NCI-H2081 (cell line): ENCODE measurements at regions not wholly inside any gene's neighbourhood (a gene's known extent, or its start where the extent isn't known, plus 50 kb on each side); places are given as distances from the start of the nearest gene placed in this dataset.

ENCODE experiments used
- DNase-seq, 2 experiments: peaks; one replicate each; lab custom pipeline; 2025; lab: John Stamatoyannopoulos, UW

DNA sequence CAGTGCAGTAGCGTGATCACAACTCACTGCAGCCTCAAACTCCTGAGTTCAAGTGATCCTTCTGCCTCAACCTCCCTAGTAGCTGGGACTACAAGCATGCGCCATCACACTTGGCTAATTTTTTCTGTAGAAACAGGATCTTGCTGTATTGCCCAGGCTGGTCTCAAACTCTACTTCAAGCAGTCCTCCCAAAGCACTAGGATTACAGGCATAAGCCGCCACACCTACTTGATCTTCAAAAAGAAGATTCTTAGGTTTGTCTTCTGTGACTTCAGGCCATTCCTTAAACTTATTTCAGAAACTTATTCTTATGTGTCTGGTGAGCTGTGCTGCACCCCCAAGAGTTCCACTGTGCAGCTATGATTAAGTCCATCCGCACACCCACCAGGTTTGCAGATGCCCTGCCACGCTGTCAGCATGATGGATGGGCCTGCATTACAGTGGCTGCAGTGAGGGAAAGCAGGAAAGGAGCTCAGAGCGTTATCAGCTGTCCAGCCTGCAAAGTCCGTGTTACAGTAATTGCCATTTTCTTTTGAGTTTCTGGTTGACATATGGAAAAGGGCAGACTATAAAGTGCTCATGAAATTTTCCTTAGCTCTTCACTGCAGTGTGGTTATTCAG, 146.6 kb downstream of the AASDH start:
- no peak for DNase-seq

DNA sequence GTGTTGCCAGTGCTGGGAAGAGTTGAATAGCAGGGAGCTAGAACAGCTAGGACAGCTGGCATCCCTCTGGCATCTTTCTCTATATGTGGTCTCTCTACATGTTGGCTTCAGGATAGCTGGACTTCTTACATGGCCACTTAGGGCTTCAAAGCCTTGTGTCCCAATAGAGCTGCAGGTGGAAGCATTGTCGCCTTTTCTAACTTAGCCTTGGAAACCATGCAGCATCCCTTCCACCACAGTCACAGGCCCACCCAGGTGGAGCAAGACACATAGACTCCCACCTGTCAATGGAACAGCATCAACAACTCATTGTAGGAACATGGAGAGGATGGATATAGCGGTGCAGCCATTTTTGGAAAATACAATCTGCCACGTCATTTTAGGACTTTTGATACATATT, 149.0 kb downstream of the AASDH start:
- no peak for DNase-seq

DNA sequence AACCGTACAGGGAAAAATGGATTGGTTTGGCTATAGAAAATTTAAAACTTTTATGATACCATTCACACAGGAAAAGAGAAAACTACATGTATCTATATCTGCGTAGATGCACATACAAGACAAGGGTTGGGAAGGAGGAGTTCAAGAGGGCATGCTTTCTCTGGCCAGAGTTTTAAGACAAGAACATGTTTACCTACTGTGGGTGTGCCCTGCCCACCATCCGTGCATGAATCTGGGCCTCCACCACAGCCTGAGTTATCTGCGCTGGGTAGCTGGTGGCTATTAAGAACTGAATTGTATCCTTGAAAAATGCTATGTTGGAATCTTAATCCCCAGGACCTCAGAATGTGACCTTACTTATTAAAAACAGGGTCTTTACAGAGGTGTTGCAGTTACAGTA, 151.6 kb downstream of the AASDH start:
- DNase-seq = no peak

DNA sequence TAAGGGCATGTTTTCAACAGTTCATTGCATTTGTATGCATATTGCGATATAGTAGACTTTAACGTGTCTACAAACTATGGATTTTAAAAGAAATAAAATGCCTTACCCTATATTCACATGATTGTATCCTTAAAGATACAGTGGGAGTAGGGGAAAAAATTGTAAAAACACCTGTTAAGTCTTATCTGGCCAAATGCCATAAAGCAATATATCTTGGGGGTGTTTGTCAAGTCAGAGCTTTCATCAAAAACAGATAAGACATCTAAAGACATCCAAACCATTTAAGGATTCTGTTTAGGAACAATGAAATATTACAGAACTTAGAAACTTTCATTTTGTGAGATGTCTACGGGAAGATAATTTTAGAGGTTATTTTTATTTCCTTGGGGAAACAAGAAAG, 152.3 kb downstream of the AASDH start:
- DNase-seq = no peak

DNA sequence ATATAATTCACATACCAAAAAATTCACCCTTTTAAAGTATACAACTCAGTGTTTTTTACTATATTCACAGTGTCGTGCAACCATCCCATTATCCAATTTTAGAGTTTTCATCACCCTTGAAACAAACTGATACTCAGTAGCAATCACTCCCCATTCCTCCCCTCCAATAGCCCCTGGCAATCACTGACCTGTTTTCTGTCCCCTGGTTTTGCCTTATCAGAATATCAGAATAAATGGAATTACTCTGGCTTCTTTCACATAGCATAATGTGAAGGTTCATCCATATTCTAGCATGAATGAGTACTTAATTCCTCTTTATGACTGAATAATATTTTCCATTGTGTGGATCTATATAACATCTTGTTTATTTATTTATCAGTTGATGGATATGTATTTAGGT, 153.2 kb downstream of the AASDH start:
- DNase-seq = no peak

DNA sequence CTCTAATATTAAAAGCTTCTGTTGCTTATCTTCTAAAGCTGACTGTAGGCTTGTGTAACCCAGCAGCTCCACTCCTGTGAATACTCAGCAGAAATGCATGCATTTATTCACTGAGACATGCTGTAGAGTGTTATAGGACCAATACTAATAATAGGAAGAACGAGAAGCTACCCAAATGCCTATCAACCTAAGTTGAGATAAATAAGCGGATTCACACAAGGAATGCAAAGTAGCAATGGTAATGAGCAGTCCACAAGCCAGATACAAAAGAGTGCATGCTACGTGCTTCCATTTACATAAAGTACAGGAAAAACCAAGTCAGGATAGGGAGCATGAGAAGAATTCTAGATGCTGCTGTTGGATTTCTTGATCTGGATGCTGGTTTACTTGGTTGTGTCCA, 155.9 kb downstream of the AASDH start:
- no peak for DNase-seq

DNA sequence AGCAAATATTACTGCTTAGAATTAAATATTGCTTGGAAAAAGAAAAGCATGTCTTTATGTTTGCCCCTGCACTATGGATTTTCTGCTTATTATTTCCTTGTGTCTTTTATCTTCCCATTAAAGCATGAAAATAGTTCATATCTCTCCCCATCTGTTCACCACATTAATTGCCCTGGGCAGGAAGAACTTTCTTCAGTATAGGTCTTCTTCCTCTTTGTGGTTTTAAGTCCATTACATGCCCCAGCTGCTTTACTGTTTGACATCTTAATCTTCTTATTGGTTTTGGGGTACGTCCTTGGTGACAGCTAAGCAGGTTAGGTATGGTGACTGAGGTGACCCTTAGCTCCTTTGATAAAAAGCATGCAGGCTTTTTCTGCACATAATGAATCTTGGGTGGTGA, 157.3 kb downstream of the AASDH start:
- DNase-seq = no peak

DNA sequence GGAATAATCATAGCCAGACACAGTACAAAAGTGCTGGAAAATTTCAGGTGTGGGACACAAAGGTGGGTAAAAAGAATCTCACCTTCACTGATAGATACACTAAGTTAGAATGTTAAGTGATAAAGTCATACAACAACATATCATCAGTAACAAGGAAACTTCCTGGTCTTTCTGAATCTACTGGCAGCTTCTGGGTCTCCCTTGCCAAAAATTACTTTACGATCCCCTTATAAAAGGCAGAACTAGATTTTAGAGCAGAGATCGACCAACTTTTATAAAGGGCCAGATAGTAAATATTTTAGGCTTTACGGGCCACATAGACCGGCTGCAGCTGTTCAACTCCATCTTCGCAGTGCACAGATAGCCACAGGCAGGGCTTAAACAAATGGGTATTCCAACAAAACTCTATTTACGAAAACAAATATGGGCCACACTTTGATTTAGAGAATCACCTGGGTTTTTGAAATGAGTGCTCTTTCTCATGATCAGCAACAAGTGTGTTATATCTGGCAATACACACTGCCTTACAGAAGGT, 159.9 kb downstream of the AASDH start:
- no peak for DNase-seq

DNA sequence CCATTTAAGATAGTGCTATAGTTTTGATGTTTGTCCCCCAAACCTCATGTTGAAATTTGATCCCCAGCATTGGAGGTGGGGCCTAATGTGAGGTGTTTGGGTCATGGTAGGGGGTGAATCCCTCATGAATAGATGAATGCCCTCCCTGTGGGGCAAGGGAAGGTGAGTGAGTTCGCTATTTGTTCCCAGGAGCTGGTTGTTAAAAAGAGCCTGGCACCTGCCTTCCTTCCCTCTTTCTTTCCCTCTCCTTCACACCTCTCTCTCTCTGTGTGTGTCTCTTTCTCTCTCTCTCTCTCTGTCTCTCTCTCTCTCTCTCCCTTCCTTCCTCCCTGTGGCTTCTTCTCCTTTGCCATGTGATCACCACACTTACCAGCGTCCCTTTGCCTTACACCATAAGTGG, 160.7 kb downstream of the AASDH start:
- DNase-seq = no peak

DNA sequence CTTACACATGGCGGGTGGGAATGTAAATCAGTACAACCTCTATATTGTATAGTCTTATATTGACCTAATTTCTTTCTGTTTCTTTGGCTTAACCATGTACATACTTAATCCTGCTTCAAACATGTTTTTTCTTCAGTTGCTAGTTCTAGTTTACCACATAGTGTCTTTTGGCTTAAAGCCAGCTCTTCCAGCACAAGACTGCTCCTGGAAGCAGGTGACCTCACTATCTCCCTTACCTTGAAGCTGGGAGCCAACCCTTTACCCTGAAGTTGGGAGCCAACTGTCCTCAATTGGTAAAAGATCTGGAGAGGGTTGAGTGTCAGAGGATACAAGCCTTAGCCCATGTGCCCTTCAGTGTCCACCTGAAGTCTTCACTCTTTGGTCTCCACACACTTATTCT, 162.7 kb downstream of the AASDH start:
- DNase-seq = no peak

DNA sequence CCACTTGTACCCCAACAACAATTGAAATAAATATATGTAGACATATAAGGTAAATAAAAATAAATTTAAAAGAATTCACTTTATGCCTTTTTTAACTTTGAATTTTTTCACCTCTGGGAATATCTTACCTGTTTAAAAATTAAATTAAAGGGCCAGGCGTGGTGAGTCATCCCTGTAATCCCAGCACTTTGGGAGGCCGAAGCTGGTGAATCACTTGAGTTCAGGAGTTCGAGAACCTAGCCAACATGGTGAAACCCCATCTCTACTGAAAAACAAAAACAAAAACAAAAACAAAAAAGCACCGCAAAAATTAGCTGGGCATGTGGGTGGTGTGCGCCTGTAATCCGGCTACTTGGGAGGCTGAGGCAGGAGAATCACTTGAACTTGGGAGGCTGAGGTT, 164.8 kb downstream of the AASDH start:
- no peak for DNase-seq

DNA sequence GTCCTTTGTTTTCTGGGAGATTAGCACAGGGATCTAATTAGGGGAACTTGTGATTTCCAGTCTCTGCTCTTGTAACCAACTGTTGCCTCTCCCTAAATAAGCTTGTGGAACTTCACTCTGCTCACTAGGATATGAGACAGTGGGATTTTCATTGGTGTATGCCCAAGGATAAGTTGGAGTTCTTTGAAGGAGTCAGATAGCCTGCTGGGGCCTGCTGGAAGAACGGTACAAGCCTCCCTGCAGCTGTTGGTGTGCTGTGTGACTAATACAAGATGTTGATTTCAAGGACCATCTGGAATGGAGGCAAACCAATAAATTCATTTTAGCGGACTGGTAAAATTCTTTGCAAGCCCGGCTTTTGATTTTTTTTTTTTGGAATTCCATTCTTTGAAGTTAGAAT, 167.0 kb downstream of the AASDH start:
- DNase-seq = no peak

DNA sequence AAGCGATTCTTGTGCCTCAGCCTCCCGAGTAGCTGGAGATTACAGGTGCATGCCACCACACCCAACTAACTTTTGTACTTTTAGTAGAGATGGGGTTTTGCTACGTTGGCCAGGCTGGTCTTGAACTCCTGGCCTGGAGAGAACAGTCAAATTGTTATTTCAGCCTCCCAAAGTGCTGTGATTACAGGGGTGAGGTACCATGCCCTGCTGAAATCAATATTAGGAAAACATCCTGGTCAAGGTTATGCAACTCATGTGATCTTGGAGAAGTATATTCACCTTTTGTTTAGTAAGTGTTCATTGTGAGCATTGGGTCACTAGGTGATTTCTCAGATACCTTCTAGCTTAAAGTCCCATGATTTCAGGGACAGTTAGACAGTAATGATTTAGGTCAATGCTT, 167.8 kb downstream of the AASDH start:
- no peak for DNase-seq

DNA sequence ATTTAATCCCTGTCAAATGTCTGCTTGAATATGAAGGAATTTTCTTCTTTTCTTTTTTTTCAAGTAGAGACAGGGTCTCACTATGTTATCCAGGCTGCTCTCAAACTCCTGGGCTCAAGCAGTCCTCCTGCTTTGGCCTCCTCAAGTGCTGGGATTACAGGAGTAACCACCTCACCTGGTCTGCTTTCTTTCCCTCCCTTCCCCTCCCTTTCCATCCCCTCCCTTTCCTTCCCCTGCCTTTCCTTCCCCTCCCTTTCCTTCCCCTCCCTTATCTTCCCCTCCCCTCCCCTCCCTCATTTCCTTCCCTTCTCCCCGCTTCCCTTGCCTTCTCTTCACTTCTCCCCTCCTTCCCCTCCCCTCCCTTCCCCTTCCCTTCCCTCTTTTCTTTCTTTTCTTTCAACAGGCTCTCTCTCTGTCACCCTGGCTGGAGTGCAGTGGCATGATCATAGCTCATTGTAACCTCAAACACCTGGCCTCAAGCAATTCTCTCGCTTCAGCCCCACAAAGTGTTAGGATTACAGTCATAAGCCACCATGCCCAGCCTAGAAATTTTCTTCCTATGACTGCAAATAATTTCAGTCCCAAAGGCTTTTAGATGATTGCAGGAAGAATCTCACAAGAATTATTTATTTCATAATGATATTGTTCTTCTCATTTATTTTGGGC, 168.9 kb downstream of the AASDH start:
- no peak for DNase-seq

DNA sequence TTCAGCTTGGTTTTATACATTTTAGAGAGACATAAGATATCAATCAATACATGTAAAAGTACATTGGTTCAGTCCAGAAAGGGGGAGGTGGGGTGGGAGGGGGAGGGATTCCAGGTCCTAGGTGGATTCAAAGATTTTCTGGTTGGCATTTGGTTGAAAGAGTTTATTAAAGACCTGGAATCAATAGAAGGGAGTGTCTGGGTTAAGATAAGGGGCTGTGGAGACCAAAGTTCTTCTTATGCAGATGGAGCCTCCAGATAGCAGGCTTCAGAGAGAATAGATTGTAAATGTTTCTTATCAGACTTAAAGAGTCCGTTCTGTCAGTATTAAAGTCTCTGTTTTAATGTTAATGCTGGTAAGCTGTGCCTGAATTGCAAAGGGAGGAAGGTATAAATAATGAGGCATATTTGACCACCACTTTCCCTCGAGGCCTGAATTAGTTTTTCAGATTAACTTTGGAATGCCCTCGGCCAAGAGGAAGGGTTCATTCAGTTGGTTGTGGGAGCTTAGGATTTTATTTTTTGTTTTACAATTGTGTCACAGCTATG, 169.9 kb downstream of the AASDH start:
- DNase-seq = no peak

DNA sequence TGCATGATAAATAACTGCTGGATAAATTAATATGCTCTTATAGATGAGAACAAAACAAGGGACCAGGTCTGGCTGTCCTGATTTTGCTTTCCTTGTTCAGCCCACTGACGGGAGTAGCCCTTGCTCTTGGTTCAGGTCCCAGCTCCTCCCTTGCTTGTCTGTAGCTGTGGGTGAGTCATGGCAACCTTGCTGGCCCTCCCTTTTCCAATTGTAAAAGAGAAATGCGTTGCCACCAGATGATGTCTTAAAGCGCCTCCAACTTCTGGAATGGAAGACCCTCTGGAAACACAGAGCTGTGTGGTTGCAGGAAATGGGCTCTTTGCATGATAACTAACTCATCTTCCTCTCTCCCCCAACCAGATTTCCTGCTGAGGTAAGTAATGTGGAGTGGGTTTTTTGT, 171.4 kb downstream of the AASDH start:
- peak in 1 of 2 experiments; percentile 75 for DNase-seq

DNA sequence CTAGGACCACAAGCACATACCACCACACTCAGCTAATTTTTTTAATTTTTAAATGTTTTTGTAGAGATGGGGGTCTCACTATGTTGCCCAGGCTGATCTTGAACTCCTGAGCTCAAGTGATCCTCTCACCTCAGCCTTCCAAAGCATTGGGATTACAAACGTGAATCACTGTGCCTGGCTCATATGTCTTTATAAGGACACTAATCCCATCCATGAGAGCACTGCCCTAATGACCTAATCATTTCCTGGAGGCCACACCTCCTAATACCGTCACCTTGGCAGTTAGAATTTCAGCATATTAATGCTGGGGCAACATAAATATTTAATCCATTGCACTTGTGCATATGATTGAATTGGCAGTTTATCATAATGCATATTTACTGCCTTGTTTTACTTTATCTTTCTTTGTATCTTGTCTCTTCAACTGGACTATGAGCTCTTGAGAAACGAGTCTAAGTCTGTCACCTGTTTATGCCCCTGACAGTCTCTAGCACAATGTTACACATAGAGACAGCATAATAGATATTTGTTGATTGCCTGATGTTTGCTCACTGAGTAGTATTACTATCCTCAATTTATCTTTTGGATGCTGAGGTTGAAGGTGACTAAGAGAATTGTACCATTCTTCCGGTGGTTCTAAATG, 172.0 kb downstream of the AASDH start:
- peak in 1 of 2 experiments; percentile 28 for DNase-seq

DNA sequence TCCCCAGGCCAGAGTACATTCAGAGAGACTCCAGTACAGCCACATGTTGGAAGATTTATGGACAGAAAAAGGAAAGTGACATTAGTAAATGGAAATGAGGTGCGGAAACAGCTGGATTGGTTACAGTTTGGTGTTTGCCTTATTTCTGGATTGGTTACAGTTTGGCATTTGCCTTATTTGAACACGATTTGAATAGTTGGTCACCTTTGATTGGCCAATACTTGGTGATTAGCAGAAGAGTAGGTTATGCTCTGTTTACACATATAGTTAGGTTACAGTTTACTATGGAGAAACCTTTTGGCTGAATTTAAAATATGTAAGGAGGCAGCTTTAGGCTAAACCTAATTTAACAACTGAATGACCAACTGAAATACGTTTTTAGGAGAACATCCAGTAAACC, 173.7 kb downstream of the AASDH start:
- DNase-seq = no peak

DNA sequence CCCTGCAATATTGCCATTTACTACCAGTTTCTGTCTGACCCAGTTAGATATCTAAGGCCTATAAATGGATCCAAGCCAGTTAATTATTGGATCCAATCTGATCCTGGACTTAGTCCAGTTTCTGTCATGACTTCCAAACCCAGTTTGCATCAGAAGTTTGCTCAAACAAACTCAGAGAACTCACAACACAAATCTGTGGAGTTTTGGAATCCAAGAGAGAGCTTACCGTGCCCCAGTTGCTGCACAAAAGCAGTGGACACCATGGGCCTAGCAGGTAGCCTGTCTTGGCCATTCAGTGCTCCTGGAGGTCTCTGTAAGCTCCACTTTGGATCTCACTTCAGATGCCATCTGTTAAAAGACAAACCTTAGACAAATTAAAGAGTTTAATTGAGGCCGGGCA, 174.5 kb downstream of the AASDH start:
- no peak for DNase-seq

DNA sequence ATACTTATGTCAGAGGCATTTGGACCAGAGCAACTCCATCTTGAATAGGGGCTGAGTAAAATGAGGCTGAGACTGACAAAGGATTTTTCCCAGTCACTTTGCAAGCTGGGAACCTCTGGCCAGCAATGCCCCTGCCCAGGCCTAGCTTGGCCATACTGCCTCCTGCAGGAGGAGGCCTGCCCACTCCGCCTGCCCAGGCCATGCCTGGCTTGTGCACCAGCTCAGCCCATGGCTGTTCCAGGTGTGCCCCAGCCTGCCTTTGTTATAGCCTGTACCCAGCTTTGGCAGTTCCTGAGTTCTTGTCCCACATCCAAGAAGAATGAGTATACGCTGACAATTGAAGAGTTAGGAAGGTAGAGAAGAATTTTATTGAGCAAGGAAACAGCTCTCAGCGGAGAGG, 176.1 kb downstream of the AASDH start:
- DNase-seq = no peak

DNA sequence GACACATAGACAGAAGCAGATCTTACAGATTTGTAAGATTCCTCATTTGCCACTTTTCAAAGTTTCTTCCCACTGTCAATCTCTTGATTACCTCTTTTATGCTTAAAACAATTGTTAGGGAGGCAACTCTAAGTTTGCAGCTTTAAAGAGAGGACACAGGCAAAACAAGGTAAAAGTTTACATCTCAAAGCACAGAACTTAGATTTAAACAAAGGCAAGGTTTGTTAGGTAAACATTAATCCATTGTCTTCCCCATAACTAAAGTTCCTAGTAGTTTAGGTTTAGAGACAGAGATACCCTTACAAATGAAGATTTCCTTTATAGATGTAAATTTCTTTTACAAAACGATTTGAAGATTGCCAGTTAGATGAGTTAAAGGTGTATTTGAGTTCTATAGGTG, 176.9 kb downstream of the AASDH start:
- no peak for DNase-seq

DNA sequence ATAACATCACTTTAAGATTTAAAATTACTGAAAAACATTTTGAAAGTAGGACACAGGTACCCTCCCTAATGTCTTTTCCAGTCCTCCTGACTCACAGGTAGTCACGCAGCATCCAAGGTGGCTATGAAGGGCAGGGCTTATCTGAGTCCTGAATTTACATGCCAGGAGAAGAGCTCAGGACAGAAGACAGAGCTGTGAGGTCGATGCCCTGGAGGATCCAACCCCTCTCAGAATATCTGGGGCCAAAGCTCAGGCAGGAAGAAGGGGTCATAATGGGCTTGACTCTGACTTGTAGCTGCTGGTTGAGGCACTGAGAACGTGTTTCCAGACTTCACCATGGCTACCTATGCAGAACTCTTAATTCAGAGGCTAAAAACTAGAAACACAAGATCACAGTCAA, 177.5 kb downstream of the AASDH start:
- no peak for DNase-seq

DNA sequence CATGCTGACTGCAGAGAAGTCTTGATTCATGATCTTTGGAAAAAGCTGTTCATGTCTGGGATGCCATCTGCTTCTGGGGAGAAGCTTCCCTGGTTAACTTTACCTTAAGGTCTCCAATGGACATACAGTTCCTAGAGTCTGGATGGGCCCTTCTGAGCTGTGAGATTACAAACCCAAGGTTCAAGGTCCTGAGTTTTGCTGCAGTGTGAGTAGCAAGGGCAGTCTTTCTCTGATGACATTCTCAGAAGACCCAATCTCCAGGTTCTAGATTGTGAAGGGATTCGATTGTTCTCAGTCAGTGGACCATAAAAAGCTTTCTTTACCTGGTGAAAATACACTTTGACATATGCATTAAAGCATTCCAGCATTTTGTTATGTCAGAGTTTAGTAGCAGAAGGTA, 179.2 kb downstream of the AASDH start:
- DNase-seq = no peak
